Stimulated activated CD8-positive, alpha-beta memory T cell treated with anti-CD3 and anti-CD28 coated beads, Interleukin-4, amount 100 ng/mL, for 24 hours (primary cell): ENCODE measurements at regions not wholly inside any gene's neighbourhood (a gene's known extent, or its start where the extent isn't known, plus 50 kb on each side); places are given as distances from the start of the nearest gene placed in this dataset.
"Not testable (repeated sequence)": the region's sequence is repeated elsewhere in the genome, so short reads cannot be mapped to it uniquely, and the experiment has no call there.

ENCODE experiments used
- DNase-seq: peaks from one replicate; pipeline ENCODE4 v3.0.0-alpha.2; 2020; ENCODE audit warnings: low read depth

DNA sequence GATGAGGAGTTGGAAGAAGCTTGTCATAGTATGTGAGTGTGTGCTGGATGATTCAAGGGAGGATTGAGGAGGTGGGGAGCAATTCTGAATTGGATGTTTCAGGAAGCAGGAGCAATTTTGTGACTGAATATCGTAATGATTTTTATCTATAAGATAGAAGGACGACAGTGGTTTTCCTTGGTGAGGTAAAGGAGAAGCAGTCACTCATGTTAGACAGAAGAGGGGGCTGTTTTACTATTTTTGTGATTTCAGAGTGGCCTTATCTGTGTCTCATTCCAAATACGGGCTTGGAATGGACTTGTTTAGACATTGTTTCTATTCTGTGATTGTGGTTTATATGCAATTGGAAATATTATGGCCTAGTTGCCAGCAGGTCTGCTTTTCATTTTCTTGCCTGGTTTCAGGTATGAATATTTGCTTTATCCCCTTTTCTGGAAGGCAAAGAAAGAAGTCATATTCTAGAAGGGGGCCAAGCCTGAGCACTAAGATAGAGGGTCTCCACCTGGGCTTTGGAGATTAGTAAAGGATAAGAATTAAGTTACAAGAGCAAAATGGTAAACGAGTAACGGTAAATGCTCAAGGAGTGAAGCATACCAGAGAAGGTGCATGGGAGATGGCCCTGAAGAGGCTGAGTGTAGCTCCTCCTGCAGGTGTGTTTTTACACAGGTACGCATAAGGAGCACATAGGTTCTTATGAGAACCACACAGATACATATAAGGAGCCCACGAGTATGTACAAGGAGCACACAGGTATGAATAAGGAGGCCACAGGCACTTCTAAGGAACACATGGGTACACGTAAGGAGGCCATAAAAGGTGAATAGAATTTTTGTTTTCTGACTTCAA lies 124.6 kb upstream of the KCNAB1 start:
- no peak for DNase-seq

DNA sequence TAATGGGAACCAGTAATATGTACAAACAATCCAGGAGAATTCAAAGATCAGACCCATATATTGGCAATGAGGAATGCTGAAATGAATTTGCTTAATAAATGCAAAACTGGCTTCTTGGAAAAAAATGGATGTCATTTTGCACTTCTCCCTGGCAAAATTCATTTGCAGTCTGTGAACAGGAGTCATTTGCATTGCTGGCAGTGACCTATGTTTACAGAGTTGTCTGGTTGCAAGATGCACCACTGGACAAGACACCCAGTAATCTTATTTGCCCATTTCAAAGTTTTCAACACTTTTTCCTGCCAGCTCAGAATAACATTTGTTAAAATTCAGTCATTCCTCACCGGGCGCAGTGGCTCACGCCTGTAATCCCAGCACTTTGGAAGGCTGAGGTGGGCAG lies 123.5 kb upstream of the KCNAB1 start:
- DNase-seq: no peak

DNA sequence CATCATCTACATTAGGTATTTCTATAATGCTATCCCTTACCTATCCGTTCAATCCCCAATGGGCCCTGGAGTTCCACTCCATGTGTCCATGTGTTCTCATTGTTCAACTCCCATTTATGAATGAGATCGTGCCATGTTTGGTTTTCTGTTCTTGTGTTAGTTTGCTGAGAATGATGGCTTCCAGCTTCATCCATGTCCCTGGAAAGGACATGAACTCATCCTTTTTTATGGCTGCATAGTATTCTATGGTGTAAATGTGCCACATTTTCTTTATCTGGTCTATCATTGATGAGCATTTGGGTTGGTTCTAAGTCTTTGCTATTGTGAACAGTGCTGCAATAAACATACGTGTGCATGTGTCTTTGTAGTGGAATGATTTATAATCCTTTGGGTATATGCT lies 122.2 kb upstream of the KCNAB1 start:
- not testable (repeated sequence) for DNase-seq

DNA sequence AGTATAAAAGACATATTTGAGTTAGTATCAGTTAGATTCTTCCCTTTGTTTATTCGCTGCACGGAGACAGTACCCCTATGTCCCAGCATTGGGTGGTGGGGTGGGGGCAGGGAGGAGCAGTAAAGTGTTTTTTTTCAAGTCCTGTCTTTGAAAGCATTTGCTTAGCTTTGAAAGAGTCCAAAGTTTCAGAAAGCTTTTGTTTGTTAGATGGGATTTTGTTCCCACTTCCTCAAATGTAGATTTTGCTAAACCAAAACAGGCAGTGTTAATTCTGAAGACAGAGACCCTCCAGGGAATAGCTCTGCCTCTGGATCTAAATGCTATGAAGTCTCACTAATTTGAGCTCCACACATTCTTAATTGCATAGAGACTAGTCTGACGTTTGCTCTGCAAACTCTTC lies 114.6 kb upstream of the KCNAB1 start:
- no peak for DNase-seq

DNA sequence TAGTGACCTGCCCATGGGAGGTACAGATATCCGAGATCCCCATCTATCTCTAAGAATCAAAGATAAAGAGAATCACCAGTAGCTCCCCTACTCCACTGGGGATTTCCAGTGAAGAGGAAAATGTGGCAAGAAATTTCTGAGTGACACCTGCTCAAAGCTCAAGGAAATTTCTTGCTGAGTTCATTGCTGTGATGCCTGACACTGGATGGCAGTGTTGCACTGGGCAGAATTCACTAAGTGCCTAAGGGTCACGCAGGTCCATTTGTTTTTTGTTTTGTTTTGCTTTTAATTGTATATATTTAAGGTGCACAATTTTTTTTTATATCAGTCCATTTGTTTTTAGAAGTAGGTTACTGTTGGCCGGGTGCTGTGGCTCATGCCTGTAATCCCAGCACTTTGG lies 109.5 kb upstream of the KCNAB1 start:
- DNase-seq: no peak

DNA sequence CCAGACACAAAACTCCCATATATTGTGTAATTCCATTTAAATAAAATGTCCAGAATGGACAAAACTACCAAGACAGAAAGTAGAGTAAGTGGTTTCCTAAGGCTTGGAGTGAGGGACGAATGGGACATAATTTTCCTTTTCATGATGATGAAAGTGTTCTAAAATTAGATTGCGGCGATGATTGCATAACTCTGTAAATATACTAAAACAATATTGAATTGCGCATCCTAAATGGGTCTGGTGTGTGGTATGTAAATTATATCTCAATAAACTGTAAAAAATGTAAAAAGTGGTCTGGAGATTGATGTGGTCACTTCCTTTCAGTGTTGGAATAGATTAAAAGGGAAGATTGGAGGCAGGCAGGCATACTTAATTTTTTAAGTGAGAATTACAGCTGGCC lies 105.9 kb upstream of the KCNAB1 start:
- DNase-seq: no peak

DNA sequence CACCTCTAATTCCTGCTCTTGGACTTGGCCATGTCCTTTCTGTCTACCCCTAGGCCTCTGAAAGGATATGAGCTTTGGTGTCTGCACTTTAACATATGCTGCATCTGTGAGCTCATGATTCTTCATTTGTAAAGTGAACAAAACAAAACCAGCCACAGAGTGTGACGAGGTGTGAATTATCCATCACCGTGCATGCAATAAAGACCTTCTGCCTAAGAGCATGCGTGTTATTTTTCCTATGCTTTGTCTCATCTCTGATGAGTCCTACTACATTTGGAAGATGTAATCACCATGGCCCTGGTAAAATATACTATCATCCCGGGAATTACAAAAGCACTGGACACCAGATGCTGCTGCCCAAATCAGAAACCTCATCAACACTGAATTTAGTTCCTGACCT lies 103.5 kb upstream of the KCNAB1 start:
- no peak for DNase-seq

DNA sequence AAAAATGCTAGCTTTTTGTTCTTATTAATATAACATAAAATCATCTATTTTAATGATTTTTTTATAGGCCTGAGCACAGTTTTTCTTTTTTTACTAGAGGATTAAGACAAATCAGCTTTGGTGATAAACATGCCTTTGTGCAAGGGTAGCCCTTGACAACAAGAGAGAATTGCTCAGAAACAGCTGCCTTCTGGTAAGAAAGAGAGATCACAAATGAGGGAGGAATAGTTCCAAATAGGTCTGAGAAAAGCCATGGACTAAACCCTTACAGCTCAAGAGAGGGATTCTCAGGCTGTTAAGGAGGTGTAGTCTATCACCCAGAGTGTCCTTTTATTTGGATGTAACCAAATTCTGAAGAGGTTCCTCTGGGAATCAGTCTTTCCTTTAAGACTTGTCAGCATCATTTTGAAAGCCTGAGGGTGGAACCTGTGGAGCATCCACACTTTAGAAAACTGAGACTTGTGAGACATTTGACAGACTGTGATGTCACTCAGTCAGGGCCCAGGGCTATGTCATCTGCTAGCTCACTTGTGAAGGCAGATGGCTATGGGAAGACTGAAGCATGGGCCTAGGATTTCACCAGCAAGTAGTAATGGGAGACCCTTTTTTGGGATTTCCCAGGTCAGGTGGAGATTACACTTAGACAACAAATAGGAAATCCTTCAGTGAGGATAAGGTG lies 102.9 kb upstream of the KCNAB1 start:
- DNase-seq: no peak

DNA sequence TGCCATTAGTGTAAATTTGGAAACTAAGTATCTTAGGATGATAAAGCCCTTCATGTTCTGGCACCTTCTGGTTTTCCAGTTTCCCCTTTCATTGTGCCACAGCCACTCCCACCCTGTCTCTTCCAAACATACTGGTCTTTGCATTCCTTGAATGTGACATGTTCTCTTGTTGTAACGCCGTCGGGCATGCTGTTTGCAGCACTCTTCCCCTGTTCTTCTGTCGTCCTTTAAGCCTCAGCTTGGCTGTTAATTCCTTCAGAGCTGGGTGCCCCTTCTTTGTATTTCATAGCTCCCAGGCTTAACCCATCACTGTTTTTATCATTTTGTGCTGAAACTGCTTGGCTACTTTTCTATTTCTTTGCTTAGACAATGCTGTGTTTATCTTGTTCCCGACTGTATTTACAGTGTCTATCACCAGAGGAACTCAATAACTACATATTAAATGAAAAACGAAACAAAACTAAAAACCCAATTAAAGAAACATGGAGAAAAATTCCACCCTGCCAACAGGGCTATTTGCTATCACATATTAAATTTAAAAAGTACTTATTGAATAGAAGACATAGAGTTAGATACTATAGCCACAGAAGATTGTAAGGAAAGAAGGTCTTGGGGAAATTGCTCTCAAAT lies 95.4 kb upstream of the KCNAB1 start:
- no peak for DNase-seq

DNA sequence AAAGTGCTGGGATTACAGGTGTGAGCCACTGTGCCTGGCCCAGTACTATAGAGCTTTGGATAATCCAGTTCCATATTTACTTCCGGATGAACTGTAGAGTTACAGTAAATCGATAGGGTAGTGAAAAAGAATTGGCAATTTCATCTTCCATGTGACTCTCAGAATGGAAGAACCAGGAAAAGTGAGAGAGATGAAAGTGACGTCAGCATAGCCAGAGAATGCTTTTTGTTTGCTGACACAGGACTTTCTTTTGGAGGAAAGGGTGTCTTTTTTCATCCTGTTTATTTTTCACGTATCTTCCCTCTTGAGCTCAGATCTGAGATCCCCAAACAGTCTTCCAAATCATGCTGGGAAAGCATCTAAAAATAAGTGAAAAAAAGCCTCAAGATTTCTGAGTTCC lies 91.2 kb upstream of the KCNAB1 start:
- no peak for DNase-seq

DNA sequence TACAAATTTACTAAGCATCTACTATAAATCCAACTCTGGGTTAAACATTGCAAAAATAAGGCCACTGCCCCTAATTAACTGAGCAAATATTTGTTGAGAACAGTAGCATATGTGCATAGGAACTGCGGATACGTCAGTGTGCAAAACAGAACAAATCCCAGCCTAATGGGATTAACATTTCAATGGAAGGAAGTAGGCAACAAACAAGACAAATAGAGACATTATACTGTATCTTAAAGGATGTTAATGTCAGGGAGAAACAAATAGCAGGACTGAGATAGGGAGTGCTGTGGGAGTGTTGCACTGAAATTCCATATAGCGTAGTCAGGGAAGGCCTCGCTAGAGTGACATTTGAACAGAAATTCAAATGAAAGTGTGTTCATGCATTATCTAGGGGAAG lies 89.7 kb upstream of the KCNAB1 start:
- no peak for DNase-seq

DNA sequence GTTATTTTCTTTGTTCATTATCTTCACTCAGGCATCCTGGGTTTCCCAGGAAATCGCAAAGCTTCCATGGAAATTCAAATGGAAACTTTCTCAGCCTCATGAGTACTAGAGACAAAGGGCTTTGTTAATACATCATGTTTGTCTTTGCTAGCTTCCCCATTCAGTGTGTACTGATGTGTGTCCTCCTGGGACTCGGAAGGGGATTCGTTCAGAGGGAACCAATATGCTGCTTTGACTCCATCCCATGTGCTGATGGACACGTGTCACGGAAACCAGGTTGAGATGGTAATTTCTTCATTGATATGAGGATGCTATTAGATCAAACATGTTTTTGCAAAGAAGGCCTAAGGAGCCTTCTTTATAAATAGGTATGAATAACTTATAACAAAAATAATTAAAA lies 87.0 kb upstream of the KCNAB1 start:
- no peak for DNase-seq

DNA sequence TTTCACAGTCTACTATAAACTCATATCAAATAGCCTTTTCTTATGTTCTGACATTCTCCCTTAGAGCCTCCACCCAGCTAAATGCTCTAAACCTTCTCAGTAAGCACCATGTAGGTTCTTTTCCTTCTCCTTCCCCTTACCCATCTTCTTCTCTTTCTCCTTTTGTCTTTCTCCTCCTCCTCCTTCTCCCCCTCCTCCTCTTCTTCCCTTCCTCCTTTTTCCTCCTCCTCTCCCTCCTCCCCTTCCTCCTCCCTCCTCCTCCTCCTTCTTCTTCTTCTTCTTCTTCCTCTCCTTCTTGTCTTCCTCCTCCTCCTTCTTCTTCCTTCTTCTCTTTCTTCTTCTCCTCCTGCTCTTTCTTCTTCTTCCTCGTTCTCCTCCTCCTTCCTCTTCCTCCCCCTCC lies 85.2 kb upstream of the KCNAB1 start:
- no peak for DNase-seq

DNA sequence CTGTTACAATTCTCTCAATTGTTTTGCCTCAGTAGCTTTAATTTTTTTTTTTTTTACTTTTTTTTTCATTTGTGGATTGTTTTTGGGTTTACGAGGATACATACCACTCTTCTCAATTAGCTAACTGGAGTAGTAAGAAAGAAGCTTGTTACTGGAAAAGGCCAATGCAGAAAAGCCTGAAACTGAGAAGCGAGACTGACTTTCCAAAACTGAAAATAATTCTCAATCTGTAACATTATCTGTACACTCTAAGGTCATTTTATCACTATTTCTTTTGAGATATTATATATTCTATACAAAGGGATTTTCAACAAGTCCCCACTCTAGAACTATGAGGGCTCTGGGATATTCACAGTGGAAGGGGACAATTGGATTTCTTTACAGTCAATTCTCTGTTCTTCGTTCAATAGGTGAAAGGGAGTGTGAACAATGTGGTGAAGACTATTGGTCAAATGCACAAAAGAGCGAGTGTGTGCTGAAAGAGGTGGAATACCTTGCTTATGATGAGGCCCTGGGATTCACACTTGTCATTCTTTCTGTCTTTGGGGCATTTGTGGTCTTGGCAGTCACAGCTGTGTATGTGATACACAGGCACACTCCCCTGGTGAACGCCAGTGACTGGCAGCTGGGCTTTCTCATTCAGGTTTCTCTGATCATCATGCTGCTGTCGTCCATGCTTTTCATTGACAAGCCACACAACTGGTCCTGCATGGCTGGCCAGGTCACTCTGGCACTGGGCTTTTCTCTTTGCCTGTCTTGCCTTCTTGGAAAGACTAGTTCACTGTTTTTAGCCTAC lies 83.9 kb upstream of the KCNAB1 start:
- DNase-seq: no peak

DNA sequence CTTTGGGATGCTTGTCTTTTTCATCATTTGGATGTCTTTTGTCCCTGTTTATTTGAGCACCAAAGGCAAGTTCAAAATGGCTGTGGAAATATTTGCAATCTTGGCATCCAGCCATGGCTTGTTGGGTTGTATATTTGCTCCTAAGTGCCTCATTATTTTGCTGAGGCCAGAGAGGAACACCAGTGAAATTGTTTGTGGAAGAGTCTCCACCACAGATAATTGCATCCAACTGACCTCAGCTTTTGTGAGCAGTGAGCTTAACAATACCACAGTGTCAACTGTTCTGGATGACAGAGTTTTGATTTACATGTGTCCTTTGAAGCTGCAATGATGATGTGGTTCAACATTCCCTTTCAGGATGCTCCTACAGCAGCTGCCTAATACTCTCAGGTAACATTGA lies 83.0 kb upstream of the KCNAB1 start:
- DNase-seq: no peak

DNA sequence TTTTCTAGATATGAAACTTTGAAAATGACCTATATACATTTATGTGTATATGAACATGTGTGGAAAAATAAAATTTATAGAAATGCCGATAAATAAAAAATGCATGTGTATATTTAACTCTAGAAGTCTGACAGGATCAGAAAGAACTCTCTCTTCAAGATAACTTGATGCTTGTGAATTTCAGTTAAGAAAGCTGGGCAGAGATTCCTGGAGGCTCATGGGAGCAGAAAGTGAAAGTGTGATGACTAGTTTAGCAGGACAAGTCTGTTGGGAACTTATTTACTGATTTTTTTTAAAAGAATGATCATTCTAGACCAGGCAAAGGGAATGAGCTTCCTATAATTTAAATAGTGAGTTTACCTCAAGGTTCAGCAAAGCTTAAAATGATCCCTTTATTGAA lies 81.5 kb upstream of the KCNAB1 start:
- DNase-seq: no peak

DNA sequence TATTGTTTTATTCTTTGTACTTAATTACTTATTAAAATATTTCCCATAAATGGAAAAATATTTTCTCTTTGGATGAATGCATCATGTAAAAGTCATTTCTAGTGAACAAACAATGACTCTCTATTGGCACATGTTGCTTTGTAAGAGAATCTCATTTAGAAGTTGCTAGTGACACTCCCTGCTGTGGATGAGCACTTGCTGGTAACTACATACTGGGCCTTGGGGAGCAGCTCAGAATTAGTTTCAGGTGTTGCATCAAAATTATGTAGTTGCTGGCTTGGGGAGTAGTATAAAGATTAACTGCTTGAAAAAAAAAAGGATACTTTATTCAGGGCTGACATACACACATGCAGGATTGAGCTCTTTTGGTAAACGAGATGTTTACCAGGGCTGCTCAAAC lies 80.3 kb upstream of the KCNAB1 start:
- no peak for DNase-seq

DNA sequence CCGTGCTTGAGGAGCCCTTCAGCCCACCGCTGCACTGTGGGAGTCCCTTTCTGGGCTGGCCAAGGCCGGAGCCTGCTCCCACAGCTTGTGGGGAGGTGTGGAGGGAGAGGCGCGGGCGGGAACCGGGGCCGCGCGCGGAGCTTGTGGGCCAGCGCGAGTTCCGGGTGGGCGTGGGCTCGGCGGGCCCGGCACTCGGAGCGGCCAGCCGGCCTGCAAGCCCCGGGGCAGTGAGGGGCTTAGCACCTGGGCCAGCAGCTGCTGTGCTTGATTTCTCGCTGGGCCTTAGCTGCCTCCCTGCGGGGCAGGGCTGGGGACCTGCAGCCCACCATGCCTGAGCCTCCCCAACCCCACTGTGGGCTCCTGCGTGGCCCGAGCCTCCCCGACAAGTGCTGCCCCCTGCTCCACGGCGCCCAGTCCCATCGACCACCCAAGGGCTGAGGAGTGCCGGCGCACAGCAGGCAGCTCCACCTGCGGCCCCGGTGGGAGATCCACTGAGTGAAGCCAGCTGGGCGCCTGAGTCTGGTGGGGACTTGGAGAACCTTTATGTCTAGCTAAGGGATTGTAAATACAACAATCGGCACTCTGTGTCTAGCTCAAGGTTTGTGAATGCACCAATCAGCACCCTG lies 79.0 kb upstream of the KCNAB1 start:
- DNase-seq: not testable (repeated sequence)

DNA sequence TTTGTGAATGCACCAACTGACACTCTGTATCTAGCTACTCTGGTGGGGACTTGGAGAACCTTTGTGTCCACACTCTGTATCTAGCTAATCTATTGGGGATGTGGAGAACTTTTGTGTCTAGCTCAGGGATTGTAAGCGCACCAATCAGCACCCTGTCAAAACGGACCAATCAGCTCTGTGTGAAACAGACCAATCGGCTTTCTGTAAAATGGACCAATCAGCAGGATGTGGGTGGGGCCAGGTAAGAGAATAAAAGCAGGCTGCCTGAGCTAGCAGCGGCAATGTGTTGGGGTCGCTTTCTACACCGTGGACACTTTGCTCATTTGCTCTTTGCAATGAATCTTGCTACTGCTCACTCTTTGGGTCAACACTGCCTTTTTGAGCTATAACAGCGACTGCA lies 78.5 kb upstream of the KCNAB1 start:
- DNase-seq: not testable (repeated sequence)

DNA sequence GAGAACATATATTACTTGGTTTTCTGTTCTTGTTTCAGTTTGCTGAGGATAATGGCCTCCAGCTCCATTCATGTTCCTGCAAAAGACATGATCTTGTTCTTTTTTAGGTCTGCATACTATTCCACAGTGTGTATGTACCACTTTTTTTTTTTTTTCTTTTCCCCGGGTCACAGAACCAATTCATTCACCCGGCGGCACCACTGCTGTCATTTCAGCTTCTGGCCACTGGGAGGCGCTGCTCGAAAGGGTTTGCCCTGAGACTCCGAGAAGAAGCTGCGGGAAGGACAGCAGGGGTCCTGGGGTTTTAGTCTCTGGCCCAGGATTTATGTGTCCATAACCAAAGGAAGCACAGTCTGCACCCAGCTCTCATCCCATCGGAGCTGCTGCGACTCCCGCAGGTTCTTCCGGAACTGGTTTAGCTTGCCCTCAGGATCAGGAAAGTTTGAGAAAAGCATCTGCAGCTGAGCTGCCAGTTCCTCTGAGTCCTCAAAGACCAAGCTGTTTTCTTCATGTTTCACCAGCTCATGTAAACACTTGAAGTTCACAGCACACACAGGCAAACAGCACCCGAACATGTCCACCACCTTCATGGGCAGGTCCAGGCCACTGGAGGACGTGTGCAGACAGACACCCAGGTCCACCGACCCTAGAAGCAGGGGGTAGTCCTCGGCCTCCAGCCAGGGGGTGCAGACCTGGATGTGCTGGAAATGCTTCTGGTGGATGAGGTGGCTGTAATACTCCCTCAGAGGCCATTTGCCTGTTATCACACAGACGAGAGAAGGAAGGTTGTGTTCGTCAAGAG lies 76.3 kb upstream of the KCNAB1 start:
- peak; percentile 20 for DNase-seq

DNA sequence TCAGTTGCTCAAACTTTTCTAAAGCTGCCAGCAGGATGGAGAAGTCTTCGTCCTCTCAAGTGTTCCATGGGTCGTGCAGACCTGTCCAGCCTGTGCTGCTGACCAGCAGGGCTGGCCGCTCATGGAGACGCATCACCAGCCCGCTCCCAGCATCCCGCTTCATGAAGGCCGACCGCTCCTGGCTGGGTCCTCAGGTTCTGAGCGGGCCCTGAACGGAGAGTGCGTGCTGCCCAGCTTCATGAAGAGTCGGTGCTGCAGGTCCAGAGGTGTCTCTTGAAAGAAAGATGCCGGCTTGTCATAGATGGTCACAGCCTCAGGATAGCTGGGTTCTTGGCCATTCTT lies 75.8 kb upstream of the KCNAB1 start:
- DNase-seq: no peak
